RWPE1 (cell line): ENCODE measurements at regions not wholly inside any gene's neighbourhood (a gene's known extent, or its start where the extent isn't known, plus 50 kb on each side); places are given as distances from the start of the nearest gene placed in this dataset.

Experiments
- CTCF ChIA-PET: fragments of 350-600 bp; sonication (Branson Sonifier 250); formaldehyde crosslinking; extraction: SDS; loops from one replicate; lab custom pipeline; 2021; lab: Yijun Ruan, JAX
- POLR2A ChIA-PET: fragments of 400-600 bp; formaldehyde crosslinking; extraction: SDS; loops from one replicate; lab custom pipeline; 2020; ENCODE audit warnings: antibody characterized with exemption; ENCODE audit not compliant: low non-redundant PET; lab: Yijun Ruan, JAX
- DNase-seq: peaks from one replicate; pipeline ENCODE4 v3.0.0; 2012; ENCODE audit warnings: low spot score
- H3K27ac ChIP-seq: fragments of 450-650 bp; 2 replicates; pipeline ENCODE4 v1.5.1; 2017
- TF ChIP-seq, protein P1 (sequence below): fragments of 450-650 bp; conservative IDR thresholded peaks from 2 replicates; pipeline ENCODE4 v1.5.1; 2017; ENCODE audit warnings: low read depth, mild to moderate bottlenecking

DNA sequence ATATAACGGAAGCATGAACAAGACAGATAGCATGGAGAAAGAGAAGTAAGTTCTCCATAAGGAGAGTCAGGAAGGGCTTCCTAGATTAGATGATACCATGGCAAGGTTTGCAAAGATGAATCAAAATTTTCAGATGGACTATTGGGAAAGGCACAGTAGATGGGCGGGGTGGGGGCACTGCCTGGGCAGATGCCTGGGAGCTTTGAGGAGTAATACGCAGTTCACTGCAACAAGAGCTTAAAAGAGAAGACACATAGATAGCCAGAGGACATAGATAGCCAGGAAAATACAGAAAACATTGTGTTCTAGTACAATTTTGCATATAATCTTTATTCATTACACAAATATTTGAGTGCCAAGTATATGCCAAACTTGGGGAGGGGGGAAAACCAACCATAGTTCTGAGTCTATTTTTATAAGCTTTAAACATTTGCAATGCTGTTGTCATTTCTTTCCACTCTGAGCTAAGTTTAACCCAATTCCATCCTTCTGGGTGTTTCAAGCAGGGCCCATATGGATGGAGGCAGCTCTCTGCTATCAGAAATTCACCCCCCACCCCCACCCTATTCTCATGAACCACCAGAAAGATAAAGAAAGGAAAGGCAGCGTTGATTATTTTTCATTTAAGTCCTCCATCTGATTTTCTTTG lies 120.6 kb downstream of the NUF2 start:
- no peak overlapping the region for H3K27ac ChIP-seq
- ChIA-PET POLR2A (no interaction called here), CTCF (no interaction called here)
- DNase-seq, result no peak
- TF ChIP-seq, protein P1, sequence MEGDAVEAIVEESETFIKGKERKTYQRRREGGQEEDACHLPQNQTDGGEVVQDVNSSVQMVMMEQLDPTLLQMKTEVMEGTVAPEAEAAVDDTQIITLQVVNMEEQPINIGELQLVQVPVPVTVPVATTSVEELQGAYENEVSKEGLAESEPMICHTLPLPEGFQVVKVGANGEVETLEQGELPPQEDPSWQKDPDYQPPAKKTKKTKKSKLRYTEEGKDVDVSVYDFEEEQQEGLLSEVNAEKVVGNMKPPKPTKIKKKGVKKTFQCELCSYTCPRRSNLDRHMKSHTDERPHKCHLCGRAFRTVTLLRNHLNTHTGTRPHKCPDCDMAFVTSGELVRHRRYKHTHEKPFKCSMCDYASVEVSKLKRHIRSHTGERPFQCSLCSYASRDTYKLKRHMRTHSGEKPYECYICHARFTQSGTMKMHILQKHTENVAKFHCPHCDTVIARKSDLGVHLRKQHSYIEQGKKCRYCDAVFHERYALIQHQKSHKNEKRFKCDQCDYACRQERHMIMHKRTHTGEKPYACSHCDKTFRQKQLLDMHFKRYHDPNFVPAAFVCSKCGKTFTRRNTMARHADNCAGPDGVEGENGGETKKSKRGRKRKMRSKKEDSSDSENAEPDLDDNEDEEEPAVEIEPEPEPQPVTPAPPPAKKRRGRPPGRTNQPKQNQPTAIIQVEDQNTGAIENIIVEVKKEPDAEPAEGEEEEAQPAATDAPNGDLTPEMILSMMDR, result no peak

DNA sequence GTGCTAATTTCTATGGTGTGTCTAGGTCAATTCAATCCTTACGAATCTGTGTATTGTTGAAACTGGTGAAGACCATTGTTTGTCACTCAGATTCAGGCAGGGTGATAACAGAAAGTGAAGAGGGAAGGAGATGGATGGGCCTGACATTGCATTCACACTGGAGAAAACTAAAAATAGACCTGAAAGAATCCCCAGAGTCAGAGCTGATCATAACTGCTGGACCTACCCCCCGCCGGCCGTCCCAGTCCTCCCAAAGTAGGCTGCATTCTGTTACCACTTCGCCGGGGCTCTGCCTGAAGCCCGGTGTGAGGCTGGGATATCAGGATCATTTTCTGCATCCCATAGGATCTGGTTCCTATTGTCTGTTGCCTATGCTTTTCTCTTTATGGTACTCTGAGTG lies 121.1 kb downstream of the NUF2 start:
- POLR2A ChIA-PET, result no interaction called here
- no peak for DNase-seq
- no peak overlapping the region for H3K27ac ChIP-seq
- CTCF ChIA-PET, result no interaction called here
- TF ChIP-seq, protein P1, result no peak

DNA sequence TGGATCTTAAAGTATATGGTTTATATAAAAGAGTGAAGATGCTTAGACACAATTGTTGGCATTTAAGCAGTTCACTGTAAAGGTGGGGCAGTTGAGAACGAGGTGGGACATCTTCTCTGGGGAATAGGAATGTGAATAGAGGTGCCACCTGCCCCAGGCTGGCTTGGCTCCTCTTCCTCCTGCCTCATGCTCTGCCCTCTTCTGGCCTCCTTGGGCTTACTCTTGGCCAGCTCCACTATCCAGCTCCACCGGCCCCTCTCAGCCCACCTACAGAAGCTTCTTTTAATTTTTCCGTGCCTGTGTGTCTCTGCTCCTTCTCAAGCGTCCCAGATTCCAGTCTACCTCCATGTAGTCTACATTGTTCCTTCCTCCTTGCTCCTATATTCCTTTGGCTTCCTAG lies 122.1 kb downstream of the NUF2 start:
- CTCF ChIA-PET, result no interaction called here

GRCh38 chr1:163444665-163445064 lies 122.9 kb downstream of the NUF2 start:
- H3K27ac ChIP-seq, result no peak overlapping the region
- TF ChIP-seq, protein P1, result no peak
- CTCF ChIA-PET, result no interaction called here
- POLR2A ChIA-PET, result no interaction called here
- DNase-seq, result no peak

More for the DNA sequence above, 122.1 kb downstream of the NUF2 start:
- POLR2A ChIA-PET, result no interaction called here
- no peak for DNase-seq
- TF ChIP-seq, protein P1, result no peak
- H3K27ac ChIP-seq, result no peak overlapping the region

GRCh38 chr1:163450986-163451385 lies 129.2 kb downstream of the NUF2 start:
- ChIA-PET CTCF (no interaction called here), POLR2A (no interaction called here)
- no peak for DNase-seq
- TF ChIP-seq, protein P1, result no peak
- no peak overlapping the region for H3K27ac ChIP-seq

DNA sequence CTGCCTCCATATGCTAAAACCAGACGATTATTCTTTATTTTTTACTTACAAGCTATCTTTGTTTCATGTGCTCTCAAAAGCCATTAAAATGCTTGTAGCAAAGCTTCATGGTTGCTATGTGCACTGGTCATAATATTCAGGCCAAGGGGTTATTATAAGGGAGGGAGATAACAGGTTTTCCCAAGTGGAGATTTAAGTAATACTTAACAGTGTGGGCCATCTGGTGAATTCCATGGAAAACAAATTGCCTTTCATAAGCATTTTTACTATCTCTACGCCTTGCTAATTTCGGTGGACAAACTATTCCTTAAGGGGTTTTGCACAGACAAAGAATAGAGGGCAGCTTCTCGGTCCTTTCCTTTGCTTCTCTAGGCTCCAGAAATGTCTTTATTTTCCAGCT lies 137.8 kb downstream of the NUF2 start:
- TF ChIP-seq, protein P1, result no peak

More for the DNA sequence above, 137.8 kb downstream of the NUF2 start:
- CTCF ChIA-PET, result no interaction called here
- no peak for DNase-seq
- H3K27ac ChIP-seq, result no peak overlapping the region
- POLR2A ChIA-PET, result no interaction called here
